DOHH2 (cell line): ENCODE measurements at regions not wholly inside any gene's neighbourhood (a gene's known extent, or its start where the extent isn't known, plus 50 kb on each side); places are given as distances from the start of the nearest gene placed in this dataset.

Experiments
- EZH2phosphoT487 ChIP-seq: fragments of 200-600 bp; sonication (generic); IDR thresholded peaks from 2 replicates; pipeline ENCODE4 v1.6.1; 2017; ENCODE audit warnings: borderline replicate concordance, mild to moderate bottlenecking, antibody characterized with exemption, low read length, moderate library complexity, mixed read lengths
- TF ChIP-seq, protein P1 (sequence below): fragments of 200-600 bp; sonication (generic); IDR thresholded peaks from one replicate; pipeline ENCODE4 v1.5.1; 2014; ENCODE audit warnings: antibody characterized with exemption, mild to moderate bottlenecking, low read depth, low read length; ENCODE audit not compliant: poor library complexity, severe bottlenecking

DNA sequence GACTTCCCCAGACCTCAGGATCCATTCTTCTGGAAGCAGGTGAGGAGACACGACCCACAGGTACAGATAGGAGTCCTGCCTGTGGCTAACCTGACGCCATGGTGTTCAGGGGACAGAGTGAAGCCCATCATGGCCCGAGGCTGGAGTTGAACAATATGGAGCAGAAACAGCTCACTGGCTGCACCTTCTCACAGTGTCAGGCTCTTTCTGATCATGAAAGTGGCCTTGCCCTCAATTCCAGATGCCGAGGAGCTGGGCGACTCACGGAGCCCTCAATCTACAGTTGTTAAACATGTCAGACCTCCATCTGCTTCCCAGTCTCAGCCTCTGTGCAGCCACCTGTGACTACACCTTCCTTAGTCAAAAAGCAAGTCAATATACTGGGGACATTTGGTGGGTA, 110.8 kb upstream of the SMAD3 start:
- TF ChIP-seq, protein P1, sequence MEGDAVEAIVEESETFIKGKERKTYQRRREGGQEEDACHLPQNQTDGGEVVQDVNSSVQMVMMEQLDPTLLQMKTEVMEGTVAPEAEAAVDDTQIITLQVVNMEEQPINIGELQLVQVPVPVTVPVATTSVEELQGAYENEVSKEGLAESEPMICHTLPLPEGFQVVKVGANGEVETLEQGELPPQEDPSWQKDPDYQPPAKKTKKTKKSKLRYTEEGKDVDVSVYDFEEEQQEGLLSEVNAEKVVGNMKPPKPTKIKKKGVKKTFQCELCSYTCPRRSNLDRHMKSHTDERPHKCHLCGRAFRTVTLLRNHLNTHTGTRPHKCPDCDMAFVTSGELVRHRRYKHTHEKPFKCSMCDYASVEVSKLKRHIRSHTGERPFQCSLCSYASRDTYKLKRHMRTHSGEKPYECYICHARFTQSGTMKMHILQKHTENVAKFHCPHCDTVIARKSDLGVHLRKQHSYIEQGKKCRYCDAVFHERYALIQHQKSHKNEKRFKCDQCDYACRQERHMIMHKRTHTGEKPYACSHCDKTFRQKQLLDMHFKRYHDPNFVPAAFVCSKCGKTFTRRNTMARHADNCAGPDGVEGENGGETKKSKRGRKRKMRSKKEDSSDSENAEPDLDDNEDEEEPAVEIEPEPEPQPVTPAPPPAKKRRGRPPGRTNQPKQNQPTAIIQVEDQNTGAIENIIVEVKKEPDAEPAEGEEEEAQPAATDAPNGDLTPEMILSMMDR, result no peak
- TF ChIP-seq EZH2phosphoT487, result no peak
